WERI-Rb-1 (cell line): ENCODE measurements at regions not wholly inside any gene's neighbourhood (a gene's known extent, or its start where the extent isn't known, plus 50 kb on each side); places are given as distances from the start of the nearest gene placed in this dataset.

Source experiments
- DNase-seq: peaks from one replicate; pipeline ENCODE4 v3.0.0-alpha.2; 2020
- H3K27ac ChIP-seq: fragments of 250-450 bp; sonication (Bioruptor Pico); 2 replicates; pipeline ENCODE4 v1.5.1; 2020; ENCODE audit warnings: mild to moderate bottlenecking, moderate library complexity
- H3K27me3 ChIP-seq: fragments of 250-450 bp; sonication (Bioruptor Pico); 2 replicates; pipeline ENCODE4 v1.5.1; 2021; ENCODE audit warnings: mild to moderate bottlenecking, low read depth, moderate library complexity; ENCODE audit not compliant: insufficient read depth, severe bottlenecking
- H3K36me3 ChIP-seq: fragments of 250-450 bp; sonication (Bioruptor Pico); 2 replicates; pipeline ENCODE4 v1.5.1; 2020; ENCODE audit warnings: mild to moderate bottlenecking, moderate library complexity
- H3K4me3 ChIP-seq: 2 replicates; pipeline ENCODE4 v1.5.1; 2011; ENCODE audit warnings: low read depth, mild to moderate bottlenecking, control low read depth, low read length
- H3K9me3 ChIP-seq: fragments of 250-450 bp; sonication (Bioruptor Pico); 2 replicates; pipeline ENCODE4 v1.5.1; 2021; ENCODE audit warnings: mild to moderate bottlenecking, moderate library complexity; ENCODE audit not compliant: severe bottlenecking
- TF ChIP-seq, protein P1 (sequence below): IDR thresholded peaks from 2 replicates; pipeline ENCODE4 v1.5.1; 2011; ENCODE audit warnings: low read depth, mild to moderate bottlenecking, control low read depth, inconsistent platforms, low read length

DNA sequence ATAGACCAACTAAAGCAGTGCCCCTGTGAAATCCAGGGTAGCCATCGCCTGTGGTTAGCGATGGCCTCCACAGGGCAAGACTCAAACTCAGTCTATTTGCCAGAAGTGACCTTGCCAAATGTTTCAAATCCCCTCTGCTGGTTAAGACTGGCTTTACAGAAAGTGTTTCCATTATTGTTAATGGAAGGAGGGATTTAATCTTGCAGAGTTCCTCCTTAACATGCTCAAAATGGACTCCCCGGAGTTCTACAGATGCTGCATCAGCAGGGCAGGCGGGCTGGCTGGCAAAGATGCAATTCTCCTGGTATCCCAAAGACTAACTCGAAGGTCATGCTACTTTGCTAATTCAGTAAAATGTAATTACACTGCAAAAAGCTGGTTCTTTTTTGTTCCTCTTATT is 313.0 kb upstream of the SLC7A11 start:
- TF ChIP-seq, protein P1, sequence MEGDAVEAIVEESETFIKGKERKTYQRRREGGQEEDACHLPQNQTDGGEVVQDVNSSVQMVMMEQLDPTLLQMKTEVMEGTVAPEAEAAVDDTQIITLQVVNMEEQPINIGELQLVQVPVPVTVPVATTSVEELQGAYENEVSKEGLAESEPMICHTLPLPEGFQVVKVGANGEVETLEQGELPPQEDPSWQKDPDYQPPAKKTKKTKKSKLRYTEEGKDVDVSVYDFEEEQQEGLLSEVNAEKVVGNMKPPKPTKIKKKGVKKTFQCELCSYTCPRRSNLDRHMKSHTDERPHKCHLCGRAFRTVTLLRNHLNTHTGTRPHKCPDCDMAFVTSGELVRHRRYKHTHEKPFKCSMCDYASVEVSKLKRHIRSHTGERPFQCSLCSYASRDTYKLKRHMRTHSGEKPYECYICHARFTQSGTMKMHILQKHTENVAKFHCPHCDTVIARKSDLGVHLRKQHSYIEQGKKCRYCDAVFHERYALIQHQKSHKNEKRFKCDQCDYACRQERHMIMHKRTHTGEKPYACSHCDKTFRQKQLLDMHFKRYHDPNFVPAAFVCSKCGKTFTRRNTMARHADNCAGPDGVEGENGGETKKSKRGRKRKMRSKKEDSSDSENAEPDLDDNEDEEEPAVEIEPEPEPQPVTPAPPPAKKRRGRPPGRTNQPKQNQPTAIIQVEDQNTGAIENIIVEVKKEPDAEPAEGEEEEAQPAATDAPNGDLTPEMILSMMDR: 0 out of 2 replicates have a peak, but pooled peaks have one; percentile 5
- peaks cover 2% of the 10 kb centered on the region for H3K9me3 ChIP-seq
- no peak overlapping the region for H3K4me3 ChIP-seq
- DNase-seq: peak; percentile 17
- H3K36me3 ChIP-seq: no peaks in the 10 kb centered on the region
- no peaks in the 10 kb centered on the region for H3K27me3 ChIP-seq
- H3K27ac ChIP-seq: no peak overlapping the region

DNA sequence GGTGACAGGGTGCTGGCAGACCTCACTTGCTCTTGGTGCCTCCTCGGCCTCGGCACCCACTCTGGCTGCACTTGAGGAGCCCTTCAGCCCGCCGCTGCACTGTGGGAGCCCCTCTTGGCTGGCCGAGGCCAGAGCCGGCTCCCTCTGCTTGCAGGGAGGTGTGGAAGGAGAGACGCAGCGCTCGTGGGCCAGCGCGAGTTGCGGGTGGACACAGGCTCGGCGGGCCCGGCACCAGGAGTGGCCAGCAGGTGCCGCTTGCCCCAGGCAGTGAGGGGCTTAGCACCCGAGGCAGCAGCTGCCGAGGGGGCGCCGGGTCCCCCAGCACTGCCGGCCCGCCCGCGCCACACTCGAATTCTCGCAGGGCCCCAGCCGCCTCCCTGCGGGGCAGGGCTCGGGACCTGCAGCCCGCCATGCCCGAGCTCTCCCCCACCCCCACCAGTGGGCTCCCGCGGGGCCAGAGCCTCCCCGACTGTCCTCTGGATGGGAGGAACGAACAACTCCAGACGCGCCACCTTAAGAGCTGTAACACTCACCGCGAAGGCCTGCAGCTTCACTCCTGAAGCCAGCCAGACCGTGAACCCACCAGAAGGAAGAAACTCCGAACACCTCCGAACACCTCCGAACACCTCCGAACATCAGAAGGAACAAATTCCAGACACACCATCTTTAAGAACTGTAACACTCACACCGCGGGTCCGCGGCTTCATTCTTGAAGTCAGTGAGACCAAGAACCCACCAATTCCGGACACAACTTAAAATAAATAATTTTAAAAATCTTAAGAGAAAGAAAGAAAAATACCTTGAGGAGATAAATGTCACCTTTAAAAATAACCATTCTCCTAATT is 311.1 kb upstream of the SLC7A11 start:
- TF ChIP-seq, protein P1: no peak
- Histone ChIP-seq H3K4me3 (no peak overlapping the region), H3K27ac (no peak overlapping the region), H3K36me3 (no peaks in the 10 kb centered on the region), H3K9me3 (peaks cover 2% of the 10 kb centered on the region), H3K27me3 (no peaks in the 10 kb centered on the region)
- no peak for DNase-seq

DNA sequence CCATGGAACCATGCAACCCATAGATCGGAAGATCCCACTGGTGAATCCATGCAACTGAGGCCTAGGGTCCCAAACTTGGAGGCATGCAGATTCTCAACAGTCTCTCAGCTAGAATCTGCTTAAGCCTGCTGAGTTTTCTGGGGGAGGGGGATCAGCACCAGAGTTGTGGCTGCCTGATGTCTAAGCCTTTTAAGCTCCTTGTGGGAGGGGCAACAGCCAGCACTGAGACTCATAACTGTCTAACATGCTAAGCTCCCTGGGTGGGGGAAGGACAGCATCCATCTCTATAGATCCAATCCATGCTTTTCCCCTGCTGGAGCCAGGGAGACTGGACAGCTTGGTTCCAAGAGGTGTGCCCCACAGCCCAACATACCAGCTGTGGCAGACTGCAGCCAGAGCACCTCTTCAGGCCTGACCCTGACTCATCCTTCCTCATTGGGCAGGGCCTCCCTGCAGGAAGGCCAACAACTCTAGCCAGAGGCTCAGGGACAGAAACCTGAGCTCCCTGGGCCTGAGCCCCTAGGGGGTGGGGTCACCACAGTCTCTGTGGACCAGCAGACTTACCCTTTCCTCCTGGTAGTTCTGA is 300.1 kb upstream of the SLC7A11 start:
- DNase-seq: peak; percentile 95
- H3K27ac ChIP-seq: peak overlapping the region; percentile 62
- no peak overlapping the region for H3K4me3 ChIP-seq
- TF ChIP-seq, protein P1: no peak
- H3K9me3 ChIP-seq: peaks cover 10% of the 10 kb centered on the region
- H3K36me3 ChIP-seq: no peaks in the 10 kb centered on the region
- H3K27me3 ChIP-seq: no peaks in the 10 kb centered on the region

DNA sequence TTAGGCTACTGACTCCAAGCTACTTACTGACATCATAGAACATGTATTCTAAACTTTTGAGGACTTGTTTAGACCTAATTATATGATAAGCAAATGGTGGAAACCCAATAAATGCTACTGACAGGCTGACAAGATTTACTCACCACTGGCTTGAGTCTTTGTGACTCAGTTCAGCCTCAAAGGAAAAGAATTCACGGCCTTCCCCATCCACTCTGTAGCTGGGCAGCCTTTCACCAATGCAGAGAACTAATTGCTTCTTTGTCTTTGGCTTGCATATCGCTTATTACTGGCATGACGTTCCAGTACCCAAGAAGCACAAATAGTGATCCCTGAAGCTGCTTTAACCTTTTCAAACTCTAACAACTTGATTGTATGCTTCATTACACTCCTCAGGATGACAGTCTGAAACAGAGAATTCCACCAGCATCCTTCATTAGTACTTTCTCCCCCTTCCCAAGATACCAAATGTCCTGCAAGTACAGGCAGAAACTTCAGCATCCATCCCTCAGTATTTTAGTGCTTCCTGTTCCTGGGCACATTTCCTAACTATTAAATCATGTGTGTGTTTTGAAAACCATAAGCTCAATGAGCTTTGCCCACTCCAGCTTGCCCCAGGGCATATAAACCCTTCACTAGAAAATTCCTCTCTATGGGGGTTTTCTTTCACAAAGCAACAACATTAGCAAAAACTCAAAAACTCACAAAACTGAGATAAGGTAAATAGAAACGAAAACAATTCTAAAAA is 298.1 kb upstream of the SLC7A11 start:
- TF ChIP-seq, protein P1: no peak
- Histone ChIP-seq H3K27ac (no peak overlapping the region), H3K4me3 (no peak overlapping the region), H3K9me3 (peaks cover 10% of the 10 kb centered on the region), H3K36me3 (no peaks in the 10 kb centered on the region), H3K27me3 (no peaks in the 10 kb centered on the region)
- DNase-seq: no peak

DNA sequence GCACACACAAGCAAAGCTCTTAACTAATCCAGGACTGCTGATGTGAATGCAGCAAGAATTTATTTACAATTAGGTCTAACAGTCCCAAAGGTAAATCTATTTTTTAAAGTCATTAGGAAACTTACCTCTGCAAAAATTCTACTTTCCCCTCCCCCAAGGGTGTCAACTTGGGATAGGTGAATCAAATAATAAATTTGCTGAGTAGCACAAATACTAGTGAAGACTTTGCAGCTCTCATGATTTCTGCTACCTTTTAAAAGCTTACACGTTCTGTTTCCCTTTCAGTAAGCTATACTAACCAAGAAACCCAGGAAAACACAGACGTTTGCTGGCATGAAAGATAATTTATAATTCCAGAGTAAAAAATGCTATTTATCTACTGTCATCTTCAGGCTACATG is 296.6 kb upstream of the SLC7A11 start:
- H3K9me3 ChIP-seq: peaks cover 4% of the 10 kb centered on the region
- TF ChIP-seq, protein P1: no peak
- no peak overlapping the region for H3K27ac ChIP-seq
- H3K36me3 ChIP-seq: no peaks in the 10 kb centered on the region
- DNase-seq: no peak
- no peak overlapping the region for H3K4me3 ChIP-seq
- no peaks in the 10 kb centered on the region for H3K27me3 ChIP-seq
